OCI-LY7 (cell line): ENCODE measurements at regions not wholly inside any gene's neighbourhood (a gene's known extent, or its start where the extent isn't known, plus 50 kb on each side); places are given as distances from the start of the nearest gene placed in this dataset.
"Not testable (repeated sequence)": the region's sequence is repeated elsewhere in the genome, so short reads cannot be mapped to it uniquely, and the experiment has no call there.

Source experiments
- BruUV-seq: library from RNA; stranded (reverse); fragments of 400-500 nt; replicated peaks from 2 replicates; lab custom pipeline; 2021; lab: Mats Ljungman, UMichigan
- CTCF ChIA-PET: fragments of 300-600 bp; sonication (Branson Sonifier 250); formaldehyde crosslinking; loops from one replicate; lab custom pipeline; 2022; ENCODE audit warnings: antibody characterized with exemption; ENCODE audit not compliant: unreplicated experiment; lab: Charles Lee
- POLR2A ChIA-PET: fragments of 300-600 bp; sonication (Branson Sonifier 250); formaldehyde crosslinking; loops from one replicate; lab custom pipeline; 2022; ENCODE audit warnings: antibody characterized with exemption; lab: Charles Lee
- DNase-seq: peaks from one replicate; pipeline ENCODE4 v3.0.0-alpha.2; 2015; ENCODE audit warnings: low spot score
- H2AFZ ChIP-seq: fragments of 200-600 bp; sonication (generic), shearing (Covaris generic); 2 replicates; pipeline ENCODE4 v1.6.1; 2014; ENCODE audit warnings: mild to moderate bottlenecking, antibody characterized with exemption, low read length, moderate library complexity
- H3K27ac ChIP-seq: fragments of 200-600 bp; sonication (generic); 2 replicates; pipeline ENCODE4 v1.5.1; 2014; ENCODE audit warnings: mixed run types, low read depth, mild to moderate bottlenecking, moderate library complexity, low read length, inconsistent platforms; ENCODE audit not compliant: poor library complexity, severe bottlenecking
- H3K36me3 ChIP-seq: fragments of 200-600 bp; sonication (generic); 2 replicates; pipeline ENCODE4 v1.6.1; 2014; ENCODE audit warnings: mild to moderate bottlenecking, antibody characterized with exemption, low read length, moderate library complexity, mixed read lengths; ENCODE audit not compliant: insufficient read depth
- H3K4me1 ChIP-seq: fragments of 200-600 bp; sonication (generic); 2 replicates; pipeline ENCODE4 v1.5.1; 2014; ENCODE audit warnings: mild to moderate bottlenecking, low read length; ENCODE audit not compliant: insufficient read depth, poor library complexity, severe bottlenecking
- H3K4me2 ChIP-seq: fragments of 200-600 bp; sonication (generic); 2 replicates; pipeline ENCODE4 v1.6.1; 2014; ENCODE audit warnings: mild to moderate bottlenecking, low read length
- H3K4me3 ChIP-seq: fragments of 200-600 bp; sonication (generic); 2 replicates; pipeline ENCODE4 v1.5.1; 2014; ENCODE audit warnings: mild to moderate bottlenecking, low read depth, low read length; ENCODE audit not compliant: poor library complexity, severe bottlenecking
- H3K79me2 ChIP-seq: fragments of 200-600 bp; sonication (generic); 2 replicates; pipeline ENCODE4 v1.6.1; 2016; ENCODE audit warnings: low read depth, mild to moderate bottlenecking, low read length, moderate library complexity, mixed read lengths; ENCODE audit not compliant: insufficient read depth
- H3K9me2 ChIP-seq: fragments of 200-600 bp; sonication (generic); 2 replicates; pipeline ENCODE4 v1.6.1; 2016; ENCODE audit warnings: mild to moderate bottlenecking, low read length, mixed read lengths; ENCODE audit not compliant: insufficient read depth
- H3K9me3 ChIP-seq: fragments of 200-600 bp; sonication (generic); 2 replicates; pipeline ENCODE4 v1.6.1; 2014; ENCODE audit warnings: mild to moderate bottlenecking, mixed run types, low read length, mixed read lengths
- H4K20me1 ChIP-seq: fragments of 200-600 bp; sonication (generic); 2 replicates; pipeline ENCODE4 v1.6.1; 2014; ENCODE audit warnings: mild to moderate bottlenecking, antibody characterized with exemption, low read length, moderate library complexity, mixed read lengths; ENCODE audit not compliant: insufficient read depth
- EZH2phosphoT487 ChIP-seq: fragments of 200-600 bp; sonication (generic); IDR thresholded peaks from 2 replicates; pipeline ENCODE4 v1.6.1; 2018; ENCODE audit warnings: low read depth, borderline replicate concordance, mild to moderate bottlenecking, mixed run types, antibody characterized with exemption, low read length, moderate library complexity, mixed read lengths
- intact Hi-C: fragments of 100-400 bp; cut with micrococcal nuclease; formaldehyde crosslinking; loops from one replicate; pipeline ENCODE4 v1.10.0; 2022; ENCODE audit not compliant: unreplicated experiment
- TF ChIP-seq, protein P1 (sequence below): fragments of 200-600 bp; sonication (generic); conservative IDR thresholded peaks from 2 replicates; pipeline ENCODE4 v1.5.1; 2014; ENCODE audit warnings: mild to moderate bottlenecking, antibody characterized with exemption, low read length, moderate library complexity, mixed read lengths

DNA sequence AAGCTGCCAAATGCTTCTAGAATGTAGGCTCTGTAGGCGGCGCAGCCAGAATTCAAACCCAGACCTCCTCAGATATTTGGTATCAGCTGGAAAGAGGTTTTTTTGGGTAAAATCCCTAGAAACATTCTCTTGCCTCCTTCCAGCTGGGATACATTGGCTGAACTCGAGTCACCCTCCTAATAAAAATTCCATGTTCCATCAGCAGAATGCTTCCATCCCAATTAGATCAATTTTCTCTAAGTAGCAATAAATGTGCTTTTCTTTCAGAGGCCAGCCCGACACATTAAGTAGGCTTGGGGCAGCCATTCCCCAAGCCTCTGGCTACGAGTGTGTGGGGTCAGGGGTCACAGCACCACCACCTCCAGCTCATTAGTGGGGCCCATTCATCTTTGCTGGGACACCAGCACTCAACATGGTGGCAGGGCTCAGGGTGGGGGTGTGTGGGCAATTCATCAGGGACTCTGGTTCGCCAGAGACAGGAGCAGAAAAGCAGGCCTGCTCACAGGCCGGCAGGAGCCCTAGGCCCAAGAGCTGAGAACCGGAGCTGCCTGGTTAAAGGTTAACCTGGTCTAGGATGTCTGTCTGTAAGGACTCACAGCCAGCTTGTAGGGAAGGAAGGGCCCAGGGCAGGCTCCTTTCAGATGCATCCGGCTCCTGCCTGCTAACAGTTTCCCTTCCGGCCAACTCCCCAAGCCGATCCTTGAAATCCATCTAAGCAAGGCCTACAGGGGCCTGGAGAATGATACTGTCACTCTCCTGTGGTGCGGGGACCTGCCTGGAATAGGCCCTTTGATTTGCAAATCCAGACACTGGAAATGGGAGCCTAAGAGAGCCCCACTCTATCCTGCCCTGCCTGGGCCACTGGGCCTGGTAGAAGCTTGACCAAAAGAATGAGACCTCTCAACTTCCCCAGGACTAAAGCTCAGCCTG, 159.1 kb upstream of the TOP1 start:
- CTCF ChIA-PET, result interaction anchor here (0.6 kb wide), 1 partner anchor 16 kb away, joined by 3 read pairs; no protein-coding TSS in a partner anchor
- no peak overlapping the region for H3K27ac ChIP-seq
- no peaks in the 10 kb centered on the region for H3K9me3 ChIP-seq
- intact Hi-C loops, result no loop called here
- no peaks in the 10 kb centered on the region for H3K9me2 ChIP-seq
- no peak overlapping the region for H2AFZ ChIP-seq
- TF ChIP-seq EZH2phosphoT487, result no peak
- TF ChIP-seq, protein P1, sequence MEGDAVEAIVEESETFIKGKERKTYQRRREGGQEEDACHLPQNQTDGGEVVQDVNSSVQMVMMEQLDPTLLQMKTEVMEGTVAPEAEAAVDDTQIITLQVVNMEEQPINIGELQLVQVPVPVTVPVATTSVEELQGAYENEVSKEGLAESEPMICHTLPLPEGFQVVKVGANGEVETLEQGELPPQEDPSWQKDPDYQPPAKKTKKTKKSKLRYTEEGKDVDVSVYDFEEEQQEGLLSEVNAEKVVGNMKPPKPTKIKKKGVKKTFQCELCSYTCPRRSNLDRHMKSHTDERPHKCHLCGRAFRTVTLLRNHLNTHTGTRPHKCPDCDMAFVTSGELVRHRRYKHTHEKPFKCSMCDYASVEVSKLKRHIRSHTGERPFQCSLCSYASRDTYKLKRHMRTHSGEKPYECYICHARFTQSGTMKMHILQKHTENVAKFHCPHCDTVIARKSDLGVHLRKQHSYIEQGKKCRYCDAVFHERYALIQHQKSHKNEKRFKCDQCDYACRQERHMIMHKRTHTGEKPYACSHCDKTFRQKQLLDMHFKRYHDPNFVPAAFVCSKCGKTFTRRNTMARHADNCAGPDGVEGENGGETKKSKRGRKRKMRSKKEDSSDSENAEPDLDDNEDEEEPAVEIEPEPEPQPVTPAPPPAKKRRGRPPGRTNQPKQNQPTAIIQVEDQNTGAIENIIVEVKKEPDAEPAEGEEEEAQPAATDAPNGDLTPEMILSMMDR, result no peak
- H3K36me3 ChIP-seq, result no peaks in the 10 kb centered on the region
- H3K4me1 ChIP-seq, result no peaks in the 10 kb centered on the region
- no peak for DNase-seq
- POLR2A ChIA-PET, result interaction anchor here (0.6 kb wide), 1 partner anchor 36 kb away, joined by 3 read pairs; no protein-coding TSS in a partner anchor
- no TSS peak for BruUV-seq
- no peak overlapping the region for H3K4me3 ChIP-seq
- no peaks in the 10 kb centered on the region for H3K79me2 ChIP-seq
- H4K20me1 ChIP-seq, result no peaks in the 10 kb centered on the region
- H3K4me2 ChIP-seq, result no peak overlapping the region

DNA sequence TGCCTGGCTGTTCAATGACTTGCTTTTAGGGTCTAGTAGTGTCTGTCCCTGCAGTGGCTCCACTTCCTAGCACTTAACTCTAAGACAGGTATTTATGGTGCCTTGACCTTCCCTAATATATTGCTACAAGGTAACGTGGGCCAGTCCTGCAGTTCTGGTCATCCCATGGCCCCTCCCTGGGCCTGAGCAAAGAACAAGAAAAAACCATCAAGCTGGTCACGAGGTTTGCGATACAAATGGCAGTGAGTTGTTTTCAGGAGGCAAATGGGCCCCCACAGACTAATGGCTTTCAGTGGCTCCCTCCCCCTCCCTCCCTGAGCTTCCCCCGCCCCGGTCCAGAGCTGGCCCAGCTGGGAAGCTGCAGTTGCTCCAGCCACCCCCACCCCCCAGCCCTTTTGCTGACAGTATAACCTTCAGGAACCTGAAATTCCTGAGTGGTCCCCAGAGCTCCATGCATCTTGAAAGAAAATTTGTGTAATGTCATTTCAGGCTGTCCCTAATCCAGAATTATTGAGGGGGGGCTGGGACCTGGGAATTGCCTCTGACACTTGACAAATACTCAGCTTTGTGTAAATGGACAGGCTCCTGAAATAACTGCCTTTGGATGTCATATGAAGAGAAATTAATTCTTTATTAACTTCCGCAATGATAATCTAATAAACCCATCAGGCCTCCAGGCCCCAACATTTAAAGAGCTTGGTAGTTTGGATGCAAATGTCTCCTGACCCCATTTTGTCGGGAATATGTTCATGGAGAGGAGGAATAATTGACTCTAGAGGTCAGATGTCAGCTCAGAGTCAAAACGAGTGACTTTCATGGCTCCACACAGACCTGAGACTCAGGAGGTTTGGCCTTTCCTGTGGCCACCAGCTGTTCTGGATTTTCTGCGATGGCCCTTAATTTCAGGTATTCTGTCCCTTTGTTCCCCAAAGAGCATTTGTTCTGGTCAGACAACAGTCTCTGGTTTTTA, 153.2 kb upstream of the TOP1 start:
- Histone ChIP-seq H3K4me3 (no peak overlapping the region), H3K4me1 (peaks cover 2% of the 10 kb centered on the region), H4K20me1 (no peaks in the 10 kb centered on the region), H3K9me3 (no peaks in the 10 kb centered on the region), H3K9me2 (no peaks in the 10 kb centered on the region), H2AFZ (no peak overlapping the region), H3K79me2 (no peaks in the 10 kb centered on the region), H3K4me2 (no peak overlapping the region), H3K27ac (no peak overlapping the region), H3K36me3 (no peaks in the 10 kb centered on the region)
- intact Hi-C loops, result no loop called here
- POLR2A ChIA-PET, result interaction anchor here (0.6 kb wide), 3 partner anchors 88 to 837 kb away, joined by 3 to 4 read pairs (median 4); no protein-coding TSS in a partner anchor
- no peak for DNase-seq
- CTCF ChIA-PET, result no interaction called here
- BruUV-seq, result no TSS peak
- no peak for TF ChIP-seq EZH2phosphoT487
- TF ChIP-seq, protein P1, result no peak

DNA sequence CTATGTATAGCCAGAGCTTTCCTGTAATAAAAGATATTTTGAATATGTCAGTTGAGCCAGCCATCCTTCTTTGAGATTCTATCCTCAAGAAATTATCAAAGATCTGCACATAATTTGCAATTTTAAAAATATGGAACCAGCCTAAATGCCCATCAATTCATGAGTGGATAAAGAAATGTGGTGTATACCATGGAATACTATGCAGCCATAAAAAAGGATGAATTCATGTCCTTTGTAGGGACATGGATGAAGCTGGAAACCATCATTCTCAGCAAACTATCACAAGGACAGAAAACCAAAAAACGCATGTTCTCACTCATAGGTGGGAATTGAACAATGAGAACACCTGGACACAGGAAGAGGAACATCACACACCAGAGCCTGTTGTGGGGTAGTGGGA, 150.5 kb upstream of the TOP1 start:
- DNase-seq, H3K36me3 ChIP-seq, H3K9me2 ChIP-seq, BruUV-seq, H2AFZ ChIP-seq, H3K79me2 ChIP-seq, H3K4me3 ChIP-seq, H3K27ac ChIP-seq, intact Hi-C loops, POLR2A ChIA-PET, H4K20me1 ChIP-seq, H3K9me3 ChIP-seq, H3K4me2 ChIP-seq, CTCF ChIA-PET: not testable (repeated sequence)
- peaks cover 16% of the 10 kb centered on the region for H3K4me1 ChIP-seq
